WERI-Rb-1 (cell line): ENCODE measurements at regions not wholly inside any gene's neighbourhood (a gene's known extent, or its start where the extent isn't known, plus 50 kb on each side); places are given as distances from the start of the nearest gene placed in this dataset.

Source experiments
- DNase-seq: peaks from one replicate; pipeline ENCODE4 v3.0.0-alpha.2; 2020
- H3K27ac ChIP-seq: fragments of 250-450 bp; sonication (Bioruptor Pico); 2 replicates; pipeline ENCODE4 v1.5.1; 2020; ENCODE audit warnings: mild to moderate bottlenecking, moderate library complexity
- H3K27me3 ChIP-seq: fragments of 250-450 bp; sonication (Bioruptor Pico); 2 replicates; pipeline ENCODE4 v1.5.1; 2021; ENCODE audit warnings: mild to moderate bottlenecking, low read depth, moderate library complexity; ENCODE audit not compliant: insufficient read depth, severe bottlenecking
- H3K36me3 ChIP-seq: fragments of 250-450 bp; sonication (Bioruptor Pico); 2 replicates; pipeline ENCODE4 v1.5.1; 2020; ENCODE audit warnings: mild to moderate bottlenecking, moderate library complexity
- H3K4me3 ChIP-seq: 2 replicates; pipeline ENCODE4 v1.5.1; 2011; ENCODE audit warnings: low read depth, mild to moderate bottlenecking, control low read depth, low read length
- H3K9me3 ChIP-seq: fragments of 250-450 bp; sonication (Bioruptor Pico); 2 replicates; pipeline ENCODE4 v1.5.1; 2021; ENCODE audit warnings: mild to moderate bottlenecking, moderate library complexity; ENCODE audit not compliant: severe bottlenecking
- TF ChIP-seq, protein P1 (sequence below): IDR thresholded peaks from 2 replicates; pipeline ENCODE4 v1.5.1; 2011; ENCODE audit warnings: low read depth, mild to moderate bottlenecking, control low read depth, inconsistent platforms, low read length

DNA sequence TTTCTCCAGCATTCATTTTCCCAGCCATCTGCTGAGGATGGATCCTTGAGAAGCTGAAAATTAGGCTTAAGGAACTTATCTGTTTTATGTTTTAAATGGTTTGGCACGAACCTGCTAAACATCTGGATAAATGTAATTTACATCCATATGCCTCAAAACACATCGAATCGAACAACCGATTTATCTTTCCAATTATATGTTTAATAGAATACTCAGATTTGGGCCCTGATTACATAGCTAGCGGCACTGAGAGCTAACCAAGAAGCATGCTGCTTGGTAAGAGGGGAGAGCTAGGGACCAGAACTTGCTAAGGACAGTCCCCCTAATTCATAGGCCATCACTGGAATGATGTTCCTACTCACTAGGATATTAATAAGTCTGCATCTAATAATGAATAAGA lies 144.4 kb downstream of the BUB3 start:
- no peak for DNase-seq
- H3K9me3 ChIP-seq = peaks cover 4% of the 10 kb centered on the region

DNA sequence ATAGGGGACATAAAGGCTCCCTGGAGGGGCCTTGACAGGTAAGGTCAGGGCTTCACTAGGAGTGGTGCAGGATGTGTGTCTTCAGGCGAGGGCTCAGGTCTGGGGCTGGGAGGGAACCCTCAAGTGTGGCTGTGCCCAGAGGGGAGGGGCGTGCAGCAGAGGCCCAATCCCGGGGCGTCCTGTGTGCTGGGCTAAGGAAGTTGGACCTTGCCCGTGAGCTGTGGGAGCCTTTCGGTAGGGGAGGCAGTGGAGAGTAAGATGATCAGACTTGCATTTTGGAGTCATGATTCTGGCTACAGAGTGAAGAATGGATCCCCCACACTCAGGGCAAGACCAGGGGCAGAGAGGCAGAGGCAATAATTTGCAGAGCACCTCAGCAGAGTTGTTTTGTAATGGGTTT lies 145.4 kb downstream of the BUB3 start:
- TF ChIP-seq, protein P1, sequence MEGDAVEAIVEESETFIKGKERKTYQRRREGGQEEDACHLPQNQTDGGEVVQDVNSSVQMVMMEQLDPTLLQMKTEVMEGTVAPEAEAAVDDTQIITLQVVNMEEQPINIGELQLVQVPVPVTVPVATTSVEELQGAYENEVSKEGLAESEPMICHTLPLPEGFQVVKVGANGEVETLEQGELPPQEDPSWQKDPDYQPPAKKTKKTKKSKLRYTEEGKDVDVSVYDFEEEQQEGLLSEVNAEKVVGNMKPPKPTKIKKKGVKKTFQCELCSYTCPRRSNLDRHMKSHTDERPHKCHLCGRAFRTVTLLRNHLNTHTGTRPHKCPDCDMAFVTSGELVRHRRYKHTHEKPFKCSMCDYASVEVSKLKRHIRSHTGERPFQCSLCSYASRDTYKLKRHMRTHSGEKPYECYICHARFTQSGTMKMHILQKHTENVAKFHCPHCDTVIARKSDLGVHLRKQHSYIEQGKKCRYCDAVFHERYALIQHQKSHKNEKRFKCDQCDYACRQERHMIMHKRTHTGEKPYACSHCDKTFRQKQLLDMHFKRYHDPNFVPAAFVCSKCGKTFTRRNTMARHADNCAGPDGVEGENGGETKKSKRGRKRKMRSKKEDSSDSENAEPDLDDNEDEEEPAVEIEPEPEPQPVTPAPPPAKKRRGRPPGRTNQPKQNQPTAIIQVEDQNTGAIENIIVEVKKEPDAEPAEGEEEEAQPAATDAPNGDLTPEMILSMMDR = no peak
- Histone ChIP-seq H3K27me3 (no peaks in the 10 kb centered on the region), H3K36me3 (no peaks in the 10 kb centered on the region), H3K4me3 (no peak overlapping the region), H3K9me3 (peaks cover 4% of the 10 kb centered on the region), H3K27ac (no peak overlapping the region)
- no peak for DNase-seq

More for the DNA sequence above, 144.4 kb downstream of the BUB3 start:
- H3K4me3 ChIP-seq = no peak overlapping the region
- H3K36me3 ChIP-seq = no peaks in the 10 kb centered on the region
- H3K27ac ChIP-seq = no peak overlapping the region
- TF ChIP-seq, protein P1 = no peak
- H3K27me3 ChIP-seq = no peaks in the 10 kb centered on the region

DNA sequence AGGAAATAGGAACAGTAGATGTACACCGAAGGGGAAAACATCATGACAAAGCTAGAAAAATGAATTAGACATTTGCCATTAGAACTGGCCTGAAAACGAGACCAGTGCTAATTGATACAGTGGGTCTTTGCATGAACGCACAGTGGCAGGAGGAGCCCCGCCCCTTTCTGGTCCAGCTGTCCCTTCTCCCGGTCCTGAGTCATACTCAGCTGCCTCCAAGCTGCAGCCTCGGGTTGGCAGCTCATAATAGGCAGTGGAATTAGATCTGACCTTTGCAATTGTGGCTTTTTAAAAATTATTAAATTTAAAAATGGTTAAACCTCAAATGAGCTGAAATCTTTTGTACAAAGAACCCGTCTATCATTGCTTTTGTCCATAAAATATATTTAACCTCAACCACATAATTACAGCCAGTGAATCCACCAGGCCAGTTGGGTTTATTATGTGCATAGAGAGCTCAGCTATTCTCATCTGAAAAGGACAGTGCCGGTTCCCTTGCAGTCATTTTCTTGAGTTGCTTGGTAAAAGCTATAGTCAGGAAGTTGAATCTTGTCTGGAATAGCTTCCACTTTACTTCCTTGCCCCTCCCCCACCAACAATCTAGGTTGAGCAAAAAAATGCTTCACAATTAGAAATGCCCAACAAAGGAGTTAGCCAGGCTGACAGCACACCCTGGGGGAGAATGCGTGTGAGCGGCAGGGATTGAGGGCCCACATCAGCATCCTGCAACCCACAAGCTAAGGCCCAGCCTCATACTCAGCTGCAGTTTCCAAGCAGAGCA lies 147.1 kb downstream of the BUB3 start:
- TF ChIP-seq, protein P1 = no peak
- no peaks in the 10 kb centered on the region for H3K36me3 ChIP-seq
- peaks cover 4% of the 10 kb centered on the region for H3K9me3 ChIP-seq
- H3K4me3 ChIP-seq = no peak overlapping the region
- no peak overlapping the region for H3K27ac ChIP-seq
- peak; percentile 66 for DNase-seq
- no peaks in the 10 kb centered on the region for H3K27me3 ChIP-seq

DNA sequence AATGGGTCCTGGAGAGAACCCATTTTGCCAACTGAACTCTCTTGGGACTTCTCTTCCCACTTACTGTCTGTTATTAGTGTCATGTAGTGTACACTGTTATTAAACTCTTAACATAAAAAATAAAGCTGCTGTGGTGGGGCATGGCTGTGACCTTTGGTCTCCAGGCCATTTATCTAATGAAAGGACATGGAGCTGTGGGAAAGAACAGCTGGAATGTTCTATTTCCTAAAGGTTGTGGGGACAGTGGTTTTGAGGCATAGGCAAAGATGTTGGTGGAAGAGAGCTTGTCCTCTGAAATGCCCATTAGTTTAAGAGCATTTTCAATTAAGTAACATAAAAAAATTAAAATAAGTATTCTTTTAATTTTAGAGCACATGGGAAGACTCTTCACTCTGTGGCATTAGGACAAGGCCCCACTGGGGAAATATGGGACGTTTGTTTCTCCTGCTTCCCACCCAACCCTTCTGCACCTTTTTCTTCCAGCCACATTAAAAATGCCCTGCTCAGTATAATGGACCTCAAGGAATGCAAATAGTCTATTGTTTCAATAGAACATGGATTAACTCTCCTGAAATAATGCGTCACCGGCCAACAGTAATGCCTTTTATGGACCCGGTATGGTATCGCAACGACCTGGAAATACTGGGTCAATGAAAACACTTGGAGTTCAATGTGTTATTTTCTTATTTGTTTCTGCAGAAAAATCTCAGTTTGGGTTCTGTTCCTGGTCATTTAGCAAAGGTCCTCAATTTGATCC lies 149.6 kb downstream of the BUB3 start:
- TF ChIP-seq, protein P1 = no peak
- H3K27ac ChIP-seq = no peak overlapping the region
- no peaks in the 10 kb centered on the region for H3K36me3 ChIP-seq

DNA sequence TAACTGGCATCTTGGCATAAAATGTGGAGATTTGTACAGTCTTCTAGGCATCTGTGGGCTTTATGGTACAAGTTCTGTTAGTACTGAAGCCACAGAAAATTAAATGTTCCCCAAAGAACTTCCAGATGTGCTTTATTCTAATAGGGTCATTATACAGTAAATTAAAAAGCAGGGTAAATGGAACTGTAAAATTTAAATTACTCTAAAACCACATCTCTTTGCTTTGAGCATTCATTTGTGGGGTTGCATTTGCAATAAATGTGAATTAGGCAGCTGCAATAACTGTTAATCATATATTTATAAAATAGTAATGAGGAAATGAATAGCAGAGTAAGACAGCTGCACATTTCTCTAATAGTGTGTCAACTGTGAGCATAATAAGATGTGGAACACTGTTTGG lies 151.5 kb downstream of the BUB3 start:
- no peak overlapping the region for H3K4me3 ChIP-seq
- H3K36me3 ChIP-seq = no peaks in the 10 kb centered on the region
- DNase-seq = no peak
- H3K27ac ChIP-seq = no peak overlapping the region
- H3K9me3 ChIP-seq = peaks cover 4% of the 10 kb centered on the region
- no peaks in the 10 kb centered on the region for H3K27me3 ChIP-seq
- TF ChIP-seq, protein P1 = no peak

More for the DNA sequence above, 149.6 kb downstream of the BUB3 start:
- H3K9me3 ChIP-seq = peaks cover 4% of the 10 kb centered on the region
- H3K27me3 ChIP-seq = no peaks in the 10 kb centered on the region
- no peak overlapping the region for H3K4me3 ChIP-seq
- DNase-seq = no peak
